ENCODE measurements at regions not wholly inside any gene's neighbourhood (a gene's known extent, or its start where the extent isn't known, plus 50 kb on each side); places are given as distances from the start of the nearest gene placed in this dataset.

DNA sequence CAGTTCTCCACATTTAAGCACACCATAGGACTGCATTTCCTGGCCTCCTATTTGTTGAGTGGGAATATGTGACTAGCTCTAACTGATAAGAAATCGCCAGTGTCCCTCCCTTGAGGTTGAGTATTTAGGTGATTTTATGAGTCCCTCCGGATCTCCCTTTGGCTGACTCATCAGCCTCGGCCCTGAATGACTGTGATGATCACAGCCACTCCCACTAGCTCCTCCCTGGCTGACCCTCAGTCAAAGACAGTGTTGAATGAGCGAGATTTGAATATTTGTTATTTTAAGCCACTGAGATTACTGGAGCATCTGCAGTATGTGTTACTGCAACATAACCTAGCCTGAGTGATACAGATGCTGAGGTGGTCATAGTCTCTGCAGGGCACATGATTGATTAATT lies 515.3 kb downstream of the EPHB1 start:
- DNase-seq (ENCODE audit: low spot score), result no peak

DNA sequence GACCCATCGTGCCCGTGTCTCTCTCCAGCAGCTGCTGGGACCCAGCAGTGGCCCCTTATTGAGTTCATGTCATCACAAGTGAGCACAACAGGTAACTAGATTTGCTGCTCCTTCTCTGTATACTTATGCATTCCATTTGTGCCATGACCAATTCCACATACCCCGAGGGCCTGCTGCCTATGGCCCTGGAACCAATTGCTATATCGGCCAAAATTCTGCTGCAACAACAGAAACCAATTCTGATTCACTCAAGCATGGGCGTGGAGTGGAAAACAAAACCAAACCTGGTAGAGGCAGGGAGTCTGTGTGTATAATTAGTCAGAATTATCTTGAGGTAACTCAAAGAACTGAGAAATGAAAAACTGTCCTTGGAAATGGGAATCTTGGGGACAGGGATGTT lies 516.6 kb downstream of the EPHB1 start:
- DNase-seq (ENCODE audit: low spot score), result no peak

DNA sequence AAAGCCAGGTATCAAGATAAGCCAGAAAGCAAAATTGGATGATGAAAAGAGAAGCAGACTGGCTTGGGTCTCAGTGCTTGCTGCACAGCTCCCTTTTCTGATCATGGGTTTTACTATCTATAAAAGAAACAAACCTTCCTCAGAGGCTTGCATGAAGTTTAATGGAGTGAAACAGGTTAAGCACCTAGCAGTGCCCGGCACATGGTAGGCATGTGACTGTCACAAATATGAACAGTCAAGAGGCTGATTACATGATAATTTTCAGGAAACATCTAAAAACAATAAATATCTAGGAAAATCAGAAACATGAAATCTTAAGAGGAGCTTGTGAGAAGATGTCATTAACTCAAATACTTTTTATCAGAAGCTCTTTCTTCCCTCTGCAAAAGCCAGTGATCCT lies 519.2 kb downstream of the EPHB1 start:
- no peak for DNase-seq (ENCODE audit: low spot score)

DNA sequence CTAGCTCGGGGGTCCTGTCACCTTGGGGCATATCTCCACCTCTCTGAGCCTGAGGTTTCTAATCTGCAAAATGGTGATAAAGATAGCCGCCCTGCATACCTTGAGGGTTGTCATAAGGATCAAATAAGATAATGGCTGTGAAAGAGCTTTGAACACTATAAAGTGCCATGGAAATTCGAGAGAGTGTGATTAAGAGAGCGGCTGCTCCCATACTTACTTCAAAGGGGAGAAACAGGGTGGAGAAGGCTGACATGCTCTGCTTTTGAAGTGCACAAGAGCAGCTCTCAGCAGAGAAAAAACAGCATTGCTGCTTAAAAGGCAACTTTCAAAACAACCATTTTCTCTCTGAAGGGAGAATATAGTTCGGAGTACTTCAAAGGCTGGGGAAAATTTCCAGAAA lies 529.2 kb downstream of the EPHB1 start:
- no peak for DNase-seq (ENCODE audit: low spot score)

DNA sequence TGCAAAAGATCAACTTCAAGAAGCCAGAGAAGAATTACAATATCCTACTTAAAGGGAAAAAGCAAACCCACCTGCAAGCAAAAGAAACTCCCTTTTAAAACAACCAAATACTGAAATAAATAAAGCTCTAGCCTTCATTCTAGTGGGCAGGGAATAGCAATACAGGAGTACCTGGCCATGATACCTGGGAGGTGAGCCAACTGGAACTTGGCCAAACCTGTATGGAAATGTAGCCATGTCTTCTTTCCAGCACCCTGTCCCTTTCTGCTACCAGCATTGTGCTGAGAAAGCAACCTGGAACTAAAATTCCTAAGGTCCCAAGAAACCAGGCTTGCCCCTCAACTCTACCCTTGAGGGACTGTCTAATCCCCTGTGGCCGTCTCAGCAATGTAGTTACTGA lies 530.0 kb downstream of the EPHB1 start:
- DNase-seq (ENCODE audit: low spot score), result no peak

DNA sequence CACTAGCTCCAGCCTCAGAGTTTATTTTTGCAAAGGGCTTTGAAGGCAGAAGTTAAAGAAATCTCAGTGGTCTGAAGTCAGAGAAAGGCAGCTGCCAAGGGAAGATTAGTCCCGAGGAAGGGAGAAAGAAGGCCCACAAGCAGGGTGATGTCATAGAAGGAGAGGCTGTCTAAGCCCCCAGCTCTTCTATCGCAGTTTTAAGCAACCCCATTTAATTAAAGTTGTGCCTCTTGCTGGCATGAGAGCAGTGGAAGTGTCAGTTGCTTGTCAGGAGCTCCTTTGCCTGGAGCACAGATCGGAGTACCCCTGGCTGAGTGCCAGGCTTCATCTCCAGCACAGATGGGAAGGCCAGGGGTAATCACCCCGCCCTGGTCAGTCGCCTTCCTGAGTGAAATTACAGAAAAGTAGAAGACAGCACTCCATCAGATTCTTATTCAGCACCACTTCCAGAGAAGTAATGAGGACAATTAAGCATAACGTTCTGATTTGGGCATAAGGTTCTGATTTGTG lies 530.7 kb downstream of the EPHB1 start:
- no peak for DNase-seq (ENCODE audit: low spot score)

DNA sequence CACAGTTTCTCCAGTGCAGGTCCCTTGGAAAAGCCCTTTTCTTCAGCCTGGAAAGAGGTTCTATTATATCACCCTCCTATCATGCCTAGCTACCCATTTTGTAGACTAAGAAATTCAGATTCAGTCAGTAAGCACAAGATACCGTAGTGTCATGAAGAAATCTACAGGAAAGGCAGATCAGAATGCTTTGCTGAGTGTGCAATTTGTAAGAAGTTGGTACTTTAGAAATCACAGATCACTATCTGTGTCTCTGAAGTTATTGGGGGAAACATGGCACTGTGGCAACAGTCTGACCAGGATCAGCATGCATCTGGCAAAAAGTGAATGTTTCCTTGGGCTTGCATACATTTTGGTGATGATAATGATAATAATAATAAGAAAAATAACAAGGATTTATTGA lies 531.8 kb downstream of the EPHB1 start:
- DNase-seq (ENCODE audit: low spot score), result no peak

DNA sequence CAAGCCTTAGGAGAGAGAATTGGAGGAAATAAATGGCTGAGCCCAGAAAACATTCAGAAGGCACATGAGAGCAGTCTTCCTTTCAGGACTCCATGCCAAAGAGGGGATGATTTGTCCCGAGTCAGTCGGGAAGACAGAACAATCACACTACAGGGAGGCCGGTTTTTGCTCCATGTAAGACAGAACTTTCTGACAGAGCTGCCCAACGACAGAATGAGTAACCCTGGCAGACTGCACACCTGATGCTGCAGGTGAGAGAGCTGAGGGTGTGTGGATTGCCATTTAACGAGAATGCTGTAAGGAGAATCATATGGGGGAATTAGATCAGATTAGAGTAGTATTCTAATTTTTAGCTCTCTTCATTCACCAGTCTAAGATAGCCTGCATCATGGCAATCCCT lies 533.0 kb downstream of the EPHB1 start:
- no peak for DNase-seq (ENCODE audit: low spot score)

DNA sequence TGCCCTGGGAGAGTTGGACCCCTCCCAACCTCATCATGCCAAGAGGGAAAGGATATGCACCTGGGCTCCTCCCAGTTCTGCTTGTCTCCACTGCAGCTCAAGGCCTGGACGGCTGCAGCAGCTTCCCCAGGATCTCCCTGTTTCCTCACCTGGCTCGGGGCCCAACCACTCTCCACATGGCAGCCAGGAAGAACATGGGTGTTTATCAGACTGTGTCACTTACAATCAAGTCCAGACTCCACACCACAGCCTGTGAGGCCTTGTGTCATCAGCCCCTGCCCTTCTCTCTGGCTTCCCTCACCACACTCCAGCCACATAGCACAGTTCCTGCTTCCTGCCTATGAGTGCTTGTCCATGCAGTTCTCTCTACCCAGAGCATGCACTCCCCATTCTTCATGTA lies 534.4 kb downstream of the EPHB1 start:
- DNase-seq (ENCODE audit: low spot score), result no peak

DNA sequence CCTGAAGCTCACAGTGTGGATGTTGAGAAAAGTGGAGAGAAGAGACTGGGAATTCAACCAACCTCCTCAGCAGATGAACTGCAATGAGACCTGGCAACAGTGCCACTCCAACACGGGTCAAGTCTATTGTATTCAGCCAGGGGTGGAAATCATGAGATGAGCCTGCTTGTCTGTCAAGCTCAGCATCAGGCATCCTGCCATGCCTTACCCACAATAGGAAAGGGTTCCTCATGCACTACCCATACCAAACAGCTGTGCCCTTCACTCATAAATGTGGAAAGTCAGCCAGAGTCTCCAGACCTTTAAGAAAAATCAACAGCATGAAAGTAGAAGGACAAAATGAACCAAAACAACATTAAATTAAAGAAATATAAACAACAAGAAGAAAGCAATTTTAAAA lies 542.1 kb downstream of the EPHB1 start:
- no peak for DNase-seq (ENCODE audit: low spot score)

DNA sequence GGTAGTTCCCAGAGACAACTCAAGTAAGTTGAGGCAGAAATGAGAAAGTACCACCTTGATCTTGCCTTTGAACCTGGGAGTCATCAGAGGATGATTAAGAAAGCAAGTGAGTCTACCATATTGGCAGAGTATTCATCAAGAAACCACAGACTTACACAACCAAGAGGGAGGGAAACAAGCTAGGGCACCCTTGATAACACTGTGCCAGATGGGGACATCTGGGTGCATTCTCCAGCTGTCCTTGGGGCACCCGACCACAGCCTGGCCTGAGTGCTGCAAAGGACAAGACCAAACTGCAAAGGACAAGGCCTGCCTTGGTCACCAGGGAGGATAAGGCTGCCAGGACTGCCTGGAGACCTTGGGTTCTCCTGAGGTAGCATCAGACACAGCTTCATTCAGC lies 553.6 kb downstream of the EPHB1 start:
- DNase-seq (ENCODE audit: low spot score), result no peak

DNA sequence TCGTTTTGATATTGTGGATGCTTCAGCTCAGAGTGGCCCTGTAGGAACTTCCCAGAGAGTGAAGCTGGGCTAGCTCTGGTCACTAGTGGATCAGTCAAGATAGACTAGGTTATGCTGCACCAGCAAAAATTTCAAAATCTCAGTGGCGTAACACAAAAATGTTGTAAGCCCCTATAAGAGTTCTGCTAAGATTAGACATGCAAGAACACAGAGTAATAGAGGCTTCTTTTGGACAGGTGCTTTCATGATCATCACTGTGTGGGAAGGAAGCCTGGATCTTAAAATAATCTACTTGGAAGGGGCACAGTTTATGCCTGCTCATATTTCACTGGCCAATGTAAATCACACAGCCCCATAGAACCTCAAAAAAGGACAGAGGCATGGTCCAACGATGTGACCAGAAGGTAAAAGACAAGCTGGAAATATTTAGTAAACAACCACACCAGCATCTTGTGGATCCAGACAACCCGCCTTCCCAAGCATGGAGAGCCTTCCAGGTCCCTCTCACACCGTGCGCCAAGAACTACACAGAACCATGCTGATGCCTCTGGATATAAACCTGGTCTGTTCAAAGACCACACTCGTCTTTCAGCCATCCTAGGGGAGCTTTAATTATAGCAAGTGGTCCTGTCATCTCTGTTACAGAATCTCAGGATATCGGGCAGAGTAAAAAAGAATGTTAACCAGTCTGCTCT lies 554.3 kb downstream of the EPHB1 start:
- no peak for DNase-seq (ENCODE audit: low spot score)

DNA sequence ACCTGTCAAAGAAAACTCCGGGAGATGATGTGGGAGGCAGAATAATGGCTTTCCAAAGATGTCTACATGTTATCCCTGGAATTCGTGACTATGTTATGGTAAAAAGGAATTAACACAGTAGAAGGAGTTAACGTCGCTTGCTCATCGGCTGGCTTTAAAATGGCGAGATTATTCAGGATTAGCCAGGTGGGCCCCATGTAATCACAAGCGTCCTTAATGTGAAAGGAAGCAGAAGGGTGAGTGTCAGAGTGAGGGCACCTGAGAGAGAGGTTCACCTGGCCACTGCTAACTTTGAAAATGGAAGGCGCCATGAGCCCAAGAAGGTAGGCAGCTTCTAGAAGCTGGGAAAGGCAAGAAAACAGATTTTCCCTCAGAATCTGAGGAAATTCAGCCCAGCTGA lies 557.2 kb downstream of the EPHB1 start:
- no peak for DNase-seq (ENCODE audit: low spot score)

DNA sequence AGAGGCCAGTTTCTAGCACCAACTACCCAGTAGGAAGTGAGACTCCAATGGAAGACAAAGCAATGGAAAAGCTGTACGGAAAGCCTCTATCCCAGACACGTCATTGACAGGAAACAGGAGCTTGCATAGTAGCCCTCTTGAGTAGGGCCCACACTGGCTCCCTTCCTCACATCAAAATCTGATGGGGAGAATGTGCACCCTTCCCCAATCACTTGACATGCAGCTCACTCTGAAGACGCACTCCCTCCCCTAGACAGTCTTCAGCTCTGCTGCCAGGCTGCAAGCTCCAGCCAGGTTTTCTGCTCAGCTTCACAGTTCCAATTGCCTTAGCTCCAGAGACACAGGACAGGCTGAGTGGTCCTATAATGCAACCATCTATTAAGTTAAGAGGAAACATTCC lies 567.8 kb downstream of the EPHB1 start:
- no peak for DNase-seq (ENCODE audit: low spot score)

DNA sequence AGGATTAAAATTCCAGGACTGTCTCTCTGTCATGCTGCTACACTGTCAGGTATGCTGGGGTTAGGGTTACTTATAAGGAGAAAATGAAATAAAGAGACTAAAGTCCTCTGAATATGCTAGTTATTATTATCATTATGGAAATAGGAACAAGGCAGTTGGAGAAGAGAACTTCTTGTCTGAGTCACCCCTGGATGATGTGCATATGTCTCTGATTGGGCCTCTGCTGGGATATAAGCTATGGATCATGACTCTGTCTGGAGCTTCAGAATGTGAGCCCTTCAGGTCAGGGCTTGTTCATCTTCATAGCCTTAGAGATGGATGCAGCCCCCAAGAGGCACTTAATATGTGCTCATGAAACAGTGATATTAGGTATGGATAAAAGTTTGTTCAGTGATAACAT lies 569.6 kb downstream of the EPHB1 start:
- DNase-seq (ENCODE audit: low spot score), result no peak

DNA sequence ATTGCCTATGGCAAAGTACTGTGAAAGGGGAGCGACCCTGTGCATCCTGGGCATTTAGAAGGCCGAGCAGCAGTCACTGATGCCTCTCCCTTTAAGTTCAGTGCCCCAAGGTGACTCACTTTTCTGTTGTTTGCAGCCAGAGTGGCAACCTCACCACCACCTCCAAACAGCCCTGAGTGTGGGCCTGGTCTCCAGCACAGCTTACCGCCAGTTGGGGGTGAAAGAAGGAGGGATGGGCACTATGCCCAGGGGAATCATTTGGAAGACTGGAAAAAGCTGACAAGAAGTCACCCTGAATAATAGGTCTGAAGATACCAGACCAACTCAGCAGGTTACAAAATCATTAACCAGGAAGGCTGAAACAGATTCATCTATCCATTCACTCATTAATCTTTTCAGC lies 571.8 kb downstream of the EPHB1 start:
- no peak for DNase-seq (ENCODE audit: low spot score)

DNA sequence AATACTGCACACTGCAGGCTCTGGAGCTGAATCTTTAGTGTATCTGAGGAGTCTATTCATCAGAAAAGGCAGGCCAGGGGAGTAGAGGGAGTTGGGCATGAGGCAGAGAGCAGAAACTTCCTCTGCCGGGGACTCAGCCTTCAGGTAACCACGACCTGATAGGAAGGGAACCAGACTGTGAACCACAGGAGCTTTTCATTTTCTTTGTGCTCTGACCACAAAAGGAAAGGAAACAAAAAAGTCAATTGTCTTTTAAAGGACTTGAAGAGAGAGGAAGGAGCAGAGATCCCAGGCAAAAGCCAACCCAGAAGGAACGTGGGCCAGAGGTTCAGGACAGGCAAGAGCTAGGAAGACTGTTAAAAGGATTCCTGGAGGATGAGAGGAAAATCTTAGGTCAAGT lies 573.3 kb downstream of the EPHB1 start:
- DNase-seq (ENCODE audit: low spot score), result no peak

DNA sequence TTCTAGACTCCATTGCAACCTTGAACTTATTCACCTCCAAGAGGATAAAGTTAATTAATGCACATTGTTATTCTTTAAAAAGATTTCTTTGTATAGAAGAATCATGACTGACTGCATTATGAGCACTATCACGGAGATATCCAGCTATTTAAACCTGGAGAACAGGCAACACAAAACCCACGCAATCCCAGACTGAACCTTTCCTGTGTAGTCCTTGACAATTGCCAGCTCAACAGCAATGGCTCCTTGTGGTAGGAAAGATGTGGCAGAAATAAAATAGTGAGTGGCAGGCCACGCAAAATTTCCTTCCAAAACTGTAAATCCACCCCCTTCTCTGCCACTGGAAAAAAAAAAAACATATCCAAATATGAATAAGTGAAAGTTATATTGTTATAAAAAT lies 573.7 kb downstream of the EPHB1 start:
- no peak for DNase-seq (ENCODE audit: low spot score)

DNA sequence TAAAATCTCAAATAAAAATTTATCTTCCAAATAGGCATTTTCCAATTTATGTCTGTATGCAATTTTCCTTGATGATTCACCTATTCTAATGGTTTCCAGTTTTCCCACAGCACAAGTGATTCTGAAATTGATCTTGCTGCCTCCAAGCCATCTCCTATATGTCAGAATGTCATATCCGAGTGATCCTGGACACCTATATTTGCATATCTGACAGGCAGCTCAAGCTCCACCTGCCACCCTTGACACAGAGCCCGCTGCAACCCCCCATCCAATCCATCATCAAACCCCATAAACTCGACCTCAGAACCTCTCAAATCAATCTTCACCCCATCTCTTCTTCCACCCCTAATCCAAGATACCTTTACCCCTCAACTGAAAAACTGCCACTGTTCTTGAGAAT lies 579.5 kb downstream of the EPHB1 start:
- DNase-seq (ENCODE audit: low spot score), result no peak

DNA sequence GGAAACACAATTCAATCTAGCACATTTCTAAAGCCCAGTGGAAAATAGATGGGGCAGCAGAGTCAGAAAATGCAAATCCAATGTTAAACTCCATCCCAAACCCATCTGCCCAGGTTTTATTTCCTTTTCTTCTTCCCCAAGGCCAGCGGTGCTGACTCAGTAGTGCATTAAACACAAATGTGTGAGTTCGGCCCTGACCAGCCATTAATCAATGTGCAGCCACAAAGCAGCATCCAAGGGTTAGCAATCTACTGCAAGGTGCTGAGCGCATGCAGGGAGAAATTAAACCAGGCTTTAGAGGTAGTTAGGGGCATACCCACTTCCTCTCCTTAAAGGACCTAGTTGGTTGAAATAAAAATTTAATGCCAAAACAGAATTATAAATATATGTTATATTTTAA lies 583.3 kb upstream of the PPP2R3A start:
- DNase-seq (ENCODE audit: low spot score), result no peak

DNA sequence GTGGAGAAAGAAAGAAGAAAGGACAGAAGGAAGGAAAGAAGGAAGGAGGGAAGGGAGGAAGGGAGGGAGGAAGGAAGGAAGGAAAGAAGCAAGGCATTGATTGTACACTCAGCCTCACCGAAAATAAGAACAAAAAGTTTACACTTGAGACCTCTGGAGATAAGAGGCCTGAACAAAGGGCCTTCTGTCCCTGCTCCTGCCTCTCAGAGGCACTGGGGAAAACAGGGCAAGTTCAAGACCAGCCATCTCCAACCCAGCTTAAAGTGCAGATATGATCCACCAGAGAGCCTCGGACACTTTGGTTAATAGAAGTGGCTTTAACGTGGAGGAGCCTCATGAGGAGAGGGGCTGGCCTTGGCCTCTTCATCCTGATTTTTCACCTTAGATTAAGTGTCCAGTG lies 582.9 kb upstream of the PPP2R3A start:
- no peak for DNase-seq (ENCODE audit: low spot score)

DNA sequence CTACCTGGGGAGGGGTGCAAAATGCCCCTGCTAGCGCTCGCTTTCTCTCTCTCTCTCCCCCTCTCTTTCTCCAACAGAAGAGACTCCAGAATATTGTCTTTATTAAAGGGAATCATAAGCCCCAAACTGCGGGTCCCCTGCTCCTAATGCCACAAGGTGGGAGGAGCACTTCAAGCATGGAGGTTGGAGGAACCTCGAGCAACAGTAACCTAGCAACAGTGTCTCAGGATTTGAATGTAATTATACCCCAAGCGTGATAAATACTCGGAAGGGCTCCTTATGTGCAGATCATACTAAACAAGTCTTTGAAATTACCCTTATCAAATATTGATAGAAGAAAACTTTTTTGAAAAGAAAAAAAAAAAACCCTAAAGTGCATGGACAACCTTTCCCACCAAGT lies 582.2 kb upstream of the PPP2R3A start:
- no peak for DNase-seq (ENCODE audit: low spot score)

DNA sequence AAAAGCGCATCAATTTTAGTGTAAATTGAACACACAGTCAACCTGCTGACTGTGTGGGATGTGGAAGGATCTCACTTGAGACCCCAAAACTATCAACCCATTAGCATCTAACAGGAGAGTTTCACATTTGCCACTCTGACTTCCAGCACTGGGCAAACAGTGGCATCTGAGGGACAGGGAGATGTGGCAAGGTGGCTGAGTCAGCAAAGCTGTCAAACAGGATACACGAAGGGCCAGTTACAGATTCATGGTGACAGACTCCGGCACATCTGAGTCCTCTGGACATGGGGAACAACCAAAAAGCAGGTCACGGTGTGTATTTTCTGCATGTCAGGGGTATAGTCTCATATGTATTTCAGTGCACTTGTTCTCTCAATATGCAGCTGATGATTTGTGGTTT lies 573.4 kb upstream of the PPP2R3A start:
- DNase-seq (ENCODE audit: low spot score), result no peak

DNA sequence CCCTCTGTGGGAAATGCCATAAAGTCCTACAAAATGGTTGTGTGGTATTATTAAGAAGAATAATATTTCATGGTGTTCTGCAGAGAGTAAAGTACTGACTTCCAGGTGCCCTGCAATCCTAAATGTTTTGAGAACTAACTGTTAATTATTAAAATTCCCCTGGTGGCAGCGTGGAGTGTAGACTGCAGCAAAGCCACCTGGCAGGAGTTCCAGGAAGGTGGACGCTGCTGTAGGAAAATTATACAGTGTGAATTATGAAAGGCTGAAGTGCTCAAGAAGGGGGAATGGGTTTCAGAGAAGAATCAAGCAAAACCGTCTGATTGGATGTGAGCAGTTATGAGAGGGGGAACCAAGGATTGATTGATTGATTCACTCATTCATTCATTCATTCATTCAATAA lies 572.4 kb upstream of the PPP2R3A start:
- no peak for DNase-seq (ENCODE audit: low spot score)

All from ecto neural progenitor cell (in vitro differentiated cells).